ENCODE measurements at regions not wholly inside any gene's neighbourhood (a gene's known extent, or its start where the extent isn't known, plus 50 kb on each side); places are given as distances from the start of the nearest gene placed in this dataset.

DNA sequence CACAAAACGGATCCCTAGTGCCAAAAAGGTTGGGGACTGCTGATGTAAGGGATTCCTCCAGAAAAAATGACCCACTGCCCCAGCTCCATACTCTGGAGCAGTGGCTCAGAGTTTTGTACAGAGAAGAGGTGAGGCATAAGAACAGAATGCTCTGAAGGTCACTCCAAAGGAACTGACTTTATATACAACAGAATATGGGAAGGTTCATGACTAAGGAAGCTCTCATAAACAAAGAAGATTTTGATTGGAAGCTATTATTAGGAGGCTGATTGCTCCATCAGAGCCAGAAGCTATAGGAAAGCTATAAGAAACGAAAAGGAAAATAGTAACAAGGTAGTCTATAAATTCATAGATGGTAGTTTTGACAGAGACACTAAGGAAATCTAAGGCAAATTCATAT lies 203.1 kb downstream of the SLC7A11 start:
- TF ChIP-seq CTCF (IDR thresholded peaks at IDR 0.05; ENCODE audit: insufficient read depth, low read length) (no peak), GABPA (IDR thresholded peaks at IDR 0.05; ENCODE audit: low read depth) (no peak), POLR2AphosphoS5 (IDR thresholded peaks at IDR 0.05; ENCODE audit: low read depth) (no peak), SPI1 (IDR thresholded peaks at IDR 0.05; ENCODE audit: borderline replicate concordance, low read depth) (no peak), REST (IDR thresholded peaks at IDR 0.05; ENCODE audit: insufficient replicate concordance, low read depth) (no peak)
